Stimulated activated CD4-positive, alpha-beta T cell treated with anti-CD3 and anti-CD28 coated beads, Interleukin-12 subunit alpha, Interleukin-12 subunit beta, amount 100 ng/mL, for 4 hours (primary cell): ENCODE measurements at regions not wholly inside any gene's neighbourhood (a gene's known extent, or its start where the extent isn't known, plus 50 kb on each side); places are given as distances from the start of the nearest gene placed in this dataset.

ENCODE experiments used
- DNase-seq: peaks from one replicate; pipeline ENCODE4 v3.0.0-alpha.2; 2020

- peak; percentile 64 for DNase-seq
These were observed 93.9 kb upstream of the RASGRF1 start for GRCh38 chr15:79184465-79184892.

GRCh38 chr15:79180318-79180717 is 89.7 kb upstream of the RASGRF1 start:
- no peak for DNase-seq

DNA sequence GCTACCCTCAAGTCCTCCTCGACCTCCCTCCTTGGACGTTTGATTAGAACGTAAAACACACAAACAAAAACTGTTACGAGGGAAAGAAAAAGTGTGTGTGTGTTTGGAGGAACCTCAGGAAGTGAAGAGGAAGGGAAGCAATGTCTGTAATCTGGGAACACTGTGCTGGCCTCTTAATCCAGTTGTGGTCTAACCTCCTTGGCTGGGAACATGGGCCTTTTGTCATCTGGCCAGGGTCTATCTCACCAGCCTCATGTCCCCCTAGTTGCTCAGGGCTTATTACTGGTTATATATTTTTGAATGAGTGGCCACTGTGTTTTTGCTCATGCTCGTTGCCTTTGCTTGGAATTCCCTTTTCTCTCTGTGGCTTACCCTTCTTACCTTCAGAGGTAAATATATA is 89.0 kb upstream of the RASGRF1 start:
- no peak for DNase-seq

DNA sequence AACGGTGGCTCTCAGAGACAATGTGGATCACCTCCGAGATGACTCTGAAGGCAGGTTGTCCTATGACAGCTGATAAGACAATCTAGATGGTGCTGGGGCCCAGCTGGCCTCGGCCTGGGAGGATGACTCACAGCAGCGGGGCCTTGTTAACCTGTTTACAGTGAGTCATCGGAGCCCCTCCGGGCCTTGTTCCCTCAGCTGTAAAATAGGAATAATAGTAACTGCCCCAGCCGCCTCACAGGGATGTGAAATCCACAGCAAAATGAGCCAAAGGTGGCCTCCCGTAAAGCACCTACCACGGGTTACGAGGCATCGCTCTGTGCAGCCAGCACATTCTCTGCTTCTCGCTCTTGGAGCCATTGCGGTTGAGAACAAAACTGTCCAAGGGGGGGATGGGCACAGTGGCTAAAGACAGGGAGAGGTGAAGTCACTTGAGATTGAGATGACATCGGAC is 88.6 kb upstream of the RASGRF1 start:
- no peak for DNase-seq

DNA sequence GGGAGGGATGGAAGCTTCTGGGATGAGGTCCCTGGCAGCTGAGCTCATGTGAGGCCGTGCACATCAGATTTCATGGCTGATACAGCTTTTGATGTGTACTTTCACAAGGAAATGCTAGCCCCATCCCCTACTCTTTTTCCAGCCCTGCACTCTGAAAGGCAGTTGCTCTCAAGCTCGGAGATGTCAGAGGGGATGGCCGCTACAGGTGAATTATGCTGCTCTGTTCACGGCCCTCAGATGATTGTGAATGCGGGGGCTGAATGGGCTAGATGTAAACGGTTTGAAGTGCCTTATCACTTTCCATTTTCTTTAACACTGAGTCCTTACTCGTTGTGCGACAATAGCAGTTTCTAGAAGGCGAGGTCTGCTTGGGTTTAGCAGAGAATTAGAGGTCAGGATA is 88.0 kb upstream of the RASGRF1 start:
- DNase-seq = no peak

GRCh38 chr15:79176151-79176550 is 85.6 kb upstream of the RASGRF1 start:
- DNase-seq = no peak

GRCh38 chr15:79172801-79173460 is 82.4 kb upstream of the RASGRF1 start:
- no peak for DNase-seq

GRCh38 chr15:79172032-79172481 is 81.5 kb upstream of the RASGRF1 start:
- DNase-seq = no peak

DNA sequence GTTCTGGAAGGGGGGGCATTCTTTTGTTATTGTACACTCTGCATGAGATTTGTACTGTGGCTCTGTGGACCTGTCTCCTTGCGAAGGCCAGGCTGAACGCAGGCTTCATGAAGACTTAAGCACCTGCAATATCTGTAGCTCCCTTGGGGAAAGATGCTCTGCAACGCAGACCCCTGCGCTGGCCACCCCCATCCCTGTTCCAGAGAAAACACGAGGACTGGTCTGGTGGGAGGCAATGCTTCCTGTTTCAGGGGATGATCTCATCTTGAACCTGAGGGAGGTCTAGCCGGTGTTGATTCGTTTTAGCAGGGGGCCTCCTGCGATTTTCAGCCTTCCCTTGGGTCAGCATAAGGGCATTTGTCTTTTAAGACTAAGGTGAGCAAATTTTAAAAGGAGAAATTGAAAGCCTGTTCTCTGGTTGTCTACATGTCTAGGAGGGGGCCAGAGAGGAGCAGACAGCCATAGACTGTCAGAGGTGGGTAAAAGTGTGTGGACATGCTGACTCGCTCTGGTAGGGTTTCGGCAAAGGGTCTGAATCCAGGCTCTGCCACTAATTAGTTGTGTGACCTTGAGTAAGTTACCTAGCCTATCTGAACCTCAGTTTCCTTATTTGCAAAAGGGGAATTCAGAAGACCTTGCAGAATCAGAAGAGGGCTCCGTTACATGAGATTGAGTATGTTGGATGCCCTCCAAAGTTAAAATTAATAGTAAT is 80.9 kb upstream of the RASGRF1 start:
- DNase-seq = no peak

GRCh38 chr15:79170256-79170664 is 79.7 kb upstream of the RASGRF1 start:
- DNase-seq = no peak

DNA sequence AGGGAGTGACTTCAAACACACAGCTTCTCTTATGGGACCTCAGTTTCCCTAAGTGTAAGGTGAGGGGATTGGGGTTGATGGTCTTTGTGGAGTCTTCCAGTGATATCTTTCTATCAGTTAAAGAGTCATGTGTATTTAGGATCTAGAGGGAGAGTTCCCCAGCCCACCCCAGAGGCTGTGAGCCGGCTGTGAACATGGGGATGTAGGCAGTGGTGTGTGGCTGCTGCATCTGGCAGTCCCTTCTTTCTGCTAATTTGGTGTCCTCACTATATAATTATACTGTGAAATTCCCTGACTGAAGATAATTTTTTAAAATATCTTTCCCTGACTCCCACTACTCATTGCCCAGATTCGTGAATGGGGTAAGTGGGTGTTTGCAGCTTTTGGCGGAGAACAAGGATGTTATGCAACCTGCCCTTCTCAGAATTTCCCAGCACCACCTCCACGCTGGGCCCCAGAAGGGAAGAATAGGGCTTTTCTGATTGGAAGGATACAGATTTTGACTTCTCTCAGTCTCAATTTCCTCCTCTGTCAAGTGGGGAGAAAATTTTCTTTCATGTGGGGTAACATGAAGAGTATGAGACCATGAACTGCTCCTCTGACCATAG is 79.0 kb upstream of the RASGRF1 start:
- DNase-seq = no peak

- no peak for DNase-seq
These were observed 78.4 kb upstream of the RASGRF1 start for GRCh38 chr15:79168922-79169456.

- no peak for DNase-seq
These were observed 77.2 kb upstream of the RASGRF1 start for GRCh38 chr15:79167776-79168175.

DNA sequence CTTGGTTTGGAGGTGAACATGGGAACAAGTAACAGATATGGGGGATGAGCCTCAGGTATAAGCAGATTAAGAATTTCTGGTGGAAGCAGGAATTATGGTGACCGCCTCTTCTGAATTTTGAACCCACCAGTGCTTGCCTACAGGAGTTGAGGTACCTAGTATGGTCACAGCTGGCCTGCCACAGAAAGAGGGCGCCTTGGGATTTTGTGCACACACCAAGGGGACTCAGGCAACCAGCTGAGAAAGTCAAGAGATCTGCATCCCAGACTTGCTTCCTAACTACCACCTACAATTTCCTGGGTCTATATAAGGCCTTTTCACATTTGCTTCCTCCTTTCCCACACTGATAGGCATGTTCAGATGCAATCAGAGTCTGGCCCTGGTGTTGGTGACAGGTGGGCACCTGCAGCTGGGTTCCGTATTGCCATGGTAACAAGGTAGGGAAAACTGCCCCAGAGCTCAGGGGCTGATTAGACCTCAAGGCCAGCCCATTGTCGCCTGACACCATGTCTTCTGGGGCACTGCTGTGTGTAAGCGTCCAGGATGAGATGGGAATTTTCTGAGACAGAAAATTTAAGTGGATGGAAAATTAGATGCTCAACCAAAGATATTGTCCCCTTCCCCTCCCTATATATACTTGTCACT is 75.9 kb upstream of the RASGRF1 start:
- DNase-seq = no peak

- no peak for DNase-seq
These were observed 73.9 kb upstream of the RASGRF1 start for GRCh38 chr15:79164465-79164864.

DNA sequence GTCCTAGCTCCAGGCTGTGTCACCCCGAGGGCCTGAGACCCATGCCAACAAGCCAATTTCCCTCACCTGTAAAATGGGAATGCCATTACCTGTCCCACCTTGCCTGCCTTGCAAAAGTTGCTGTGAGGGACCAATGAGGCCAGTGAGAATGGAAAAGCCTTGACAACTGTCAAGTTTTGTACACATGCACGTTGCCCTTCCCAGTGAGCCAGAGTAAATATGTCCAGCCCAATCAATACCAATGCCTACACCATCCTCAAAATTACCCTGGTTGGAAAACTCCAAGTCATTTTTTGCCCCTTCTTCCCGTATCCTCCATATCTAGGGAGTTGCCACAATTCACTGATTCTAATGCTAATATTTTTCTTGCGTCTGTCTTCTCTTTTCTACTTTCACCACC is 73.5 kb upstream of the RASGRF1 start:
- no peak for DNase-seq

DNA sequence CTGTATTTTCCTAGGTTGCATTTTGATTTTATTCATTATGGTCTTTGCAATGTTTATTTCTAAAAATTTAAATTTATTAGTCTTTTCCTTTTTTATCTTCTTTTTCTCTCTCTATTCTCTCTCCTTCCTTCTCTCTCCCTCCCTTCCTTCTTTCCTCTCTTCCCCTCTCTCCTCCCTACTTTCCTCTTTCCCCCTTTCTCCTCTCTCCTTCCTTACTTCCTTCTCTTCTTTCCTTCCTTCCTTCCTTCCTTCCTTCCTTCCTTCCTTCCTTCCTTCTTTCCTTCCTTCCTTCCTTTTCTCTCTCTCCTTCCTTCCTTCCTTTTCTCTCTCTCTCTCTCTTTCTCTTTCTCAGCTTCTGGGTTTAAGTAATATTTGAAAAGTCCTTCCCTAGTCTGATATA is 72.8 kb upstream of the RASGRF1 start:
- no peak for DNase-seq

DNA sequence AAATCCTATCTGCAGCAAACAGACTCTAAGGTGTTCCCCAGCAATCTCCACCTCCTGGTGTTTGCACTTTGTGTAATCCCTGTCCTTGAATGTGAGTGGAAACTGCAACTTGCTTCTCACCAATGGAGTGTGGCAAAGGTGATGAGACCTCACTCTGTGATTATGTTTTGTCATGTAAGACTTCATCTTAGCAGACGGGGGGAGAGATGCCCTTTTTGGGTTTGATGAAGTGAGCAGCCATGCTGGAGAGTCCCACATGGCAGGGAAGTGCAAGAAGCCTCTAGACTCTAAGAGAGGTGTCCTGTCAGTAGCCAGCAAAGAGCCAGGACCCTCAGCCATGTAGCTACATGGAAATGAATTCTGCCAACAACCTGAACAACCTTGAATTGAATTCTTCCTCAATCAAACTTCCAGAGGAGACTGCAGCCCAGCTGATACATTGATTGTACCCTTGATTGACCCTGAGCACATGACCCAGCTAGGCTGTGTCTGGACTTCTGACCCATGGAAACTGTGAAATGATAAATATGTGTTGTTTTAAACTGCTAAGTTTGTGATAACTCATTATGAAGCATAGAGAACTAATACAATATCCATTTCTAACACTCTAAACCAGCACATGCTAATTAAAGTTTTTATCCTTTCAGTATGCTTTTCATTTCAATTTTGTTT is 71.4 kb upstream of the RASGRF1 start:
- no peak for DNase-seq

- DNase-seq = no peak
These were observed 69.6 kb upstream of the RASGRF1 start for GRCh38 chr15:79160211-79160610.

DNA sequence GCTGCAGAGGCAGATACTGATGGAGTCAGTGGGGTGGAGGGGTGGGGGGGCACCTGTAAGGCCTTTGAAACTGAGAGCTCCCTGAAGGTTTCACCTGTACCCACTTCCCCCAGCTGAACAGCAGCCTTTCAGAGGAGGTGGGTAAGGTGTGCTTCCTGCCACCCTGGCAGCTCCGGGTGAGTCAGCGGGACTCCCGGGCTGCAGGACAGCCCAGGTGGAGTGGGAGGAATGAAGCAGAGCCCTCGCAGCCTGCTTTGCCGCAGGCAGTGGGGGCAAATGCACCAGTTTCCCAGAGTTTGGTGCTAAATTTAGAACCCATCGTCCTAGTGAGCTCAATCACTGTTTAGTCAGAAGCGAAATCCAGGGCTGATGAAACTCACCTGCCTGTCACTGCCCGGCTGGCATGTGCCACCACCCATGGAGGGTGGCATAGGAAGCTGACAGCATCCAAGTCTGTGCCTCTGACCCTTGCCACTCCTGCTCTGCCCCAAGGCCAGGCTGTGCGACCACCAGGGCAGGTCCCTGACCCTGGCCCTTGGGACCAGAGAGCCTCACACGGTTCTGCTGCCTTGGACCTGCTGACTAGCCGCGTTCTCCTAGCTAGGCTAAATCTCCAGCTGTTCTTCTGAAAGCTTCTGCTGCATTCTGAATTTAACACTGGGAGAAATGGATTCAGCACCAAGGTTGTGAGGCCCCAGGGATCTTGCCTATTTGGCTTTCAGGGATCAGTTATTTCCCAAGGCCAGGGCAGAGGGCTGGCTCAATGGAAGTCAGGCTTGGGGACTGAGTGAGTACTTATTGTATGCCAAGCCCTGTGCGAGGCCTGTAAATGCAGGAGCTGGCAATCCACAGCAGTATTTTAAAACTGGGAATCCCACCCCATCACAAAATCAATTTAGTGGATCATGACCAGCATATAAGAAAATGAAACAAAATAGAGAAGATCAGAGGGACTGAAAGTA is 67.3 kb upstream of the RASGRF1 start:
- no peak for DNase-seq

- DNase-seq = no peak
These were observed 66.3 kb upstream of the RASGRF1 start for GRCh38 chr15:79156704-79157375.
